H9 (cell line): ENCODE measurements at regions not wholly inside any gene's neighbourhood (a gene's known extent, or its start where the extent isn't known, plus 50 kb on each side); places are given as distances from the start of the nearest gene placed in this dataset.
"Not testable (repeated sequence)": the region's sequence is repeated elsewhere in the genome, so short reads cannot be mapped to it uniquely, and the experiment has no call there.

Experiments used
- DNase-seq: peaks from one replicate; pipeline ENCODE4 v3.0.0-alpha.2; 2017
- H2AFZ ChIP-seq: one replicate; pipeline ENCODE4 v1.6.1; 2013; ENCODE audit warnings: mild to moderate bottlenecking, low read length, control low read depth, moderate library complexity
- H2AK5ac ChIP-seq: 2 replicates; pipeline ENCODE4 v1.6.1; 2013; ENCODE audit warnings: low read length, control low read depth, mixed read lengths; ENCODE audit not compliant: insufficient read length
- H2BK120ac ChIP-seq: one replicate; pipeline ENCODE4 v1.6.1; 2013; ENCODE audit warnings: low read depth, mild to moderate bottlenecking, low read length, control low read depth, inconsistent platforms; ENCODE audit not compliant: poor library complexity, severe bottlenecking
- H2BK12ac ChIP-seq: 2 replicates; pipeline ENCODE4 v1.6.1; 2013; ENCODE audit warnings: low read length, control low read depth, mixed read lengths, low read depth; ENCODE audit not compliant: insufficient read length
- H2BK15ac ChIP-seq: 2 replicates; pipeline ENCODE4 v1.6.1; 2013; ENCODE audit warnings: low read depth, low read length, control low read depth
- H2BK20ac ChIP-seq: one replicate; pipeline ENCODE4 v1.6.1; 2013; ENCODE audit warnings: low read depth, mild to moderate bottlenecking, low read length, control low read depth, inconsistent platforms; ENCODE audit not compliant: poor library complexity, severe bottlenecking
- H2BK5ac ChIP-seq: 2 replicates; pipeline ENCODE4 v1.6.1; 2013; ENCODE audit warnings: low read length, control low read depth, mixed read lengths; ENCODE audit not compliant: insufficient read length
- H3K14ac ChIP-seq: 2 replicates; pipeline ENCODE4 v1.6.1; 2013; ENCODE audit warnings: low read length, control low read depth; ENCODE audit not compliant: insufficient read depth
- H3K18ac ChIP-seq: 2 replicates; pipeline ENCODE4 v1.6.1; 2013; ENCODE audit warnings: low read depth, mild to moderate bottlenecking, mixed read lengths, low read length, control low read depth; ENCODE audit not compliant: insufficient read length
- H3K23ac ChIP-seq: 2 replicates; pipeline ENCODE4 v1.6.1; 2013; ENCODE audit warnings: low read length, control low read depth, mixed read lengths, low read depth; ENCODE audit not compliant: insufficient read length
- H3K23me2 ChIP-seq: 2 replicates; pipeline ENCODE4 v1.6.1; 2013; ENCODE audit warnings: low read depth, mild to moderate bottlenecking, mixed read lengths, low read length, control low read depth; ENCODE audit not compliant: insufficient read length, poor library complexity, severe bottlenecking
- H3K27ac ChIP-seq: 2 replicates; pipeline ENCODE4 v1.5.1; 2013; ENCODE audit warnings: low read length, control low read depth, mixed read lengths, low read depth; ENCODE audit not compliant: insufficient read length
- H3K27me3 ChIP-seq: 2 replicates; pipeline ENCODE4 v1.6.1; 2013; ENCODE audit warnings: low read length, control low read depth, inconsistent platforms; ENCODE audit not compliant: insufficient read depth
- H3K4ac ChIP-seq: 2 replicates; pipeline ENCODE4 v1.6.1; 2013; ENCODE audit warnings: low read depth, mild to moderate bottlenecking, control low read depth, inconsistent platforms, low read length, moderate library complexity
- H3K4me1 ChIP-seq: 2 replicates; pipeline ENCODE4 v1.6.1; 2013; ENCODE audit warnings: low read length, control low read depth, inconsistent platforms; ENCODE audit not compliant: insufficient read depth
- H3K4me2 ChIP-seq: 2 replicates; pipeline ENCODE4 v1.6.1; 2013; ENCODE audit warnings: low read length, control low read depth, mixed read lengths; ENCODE audit not compliant: insufficient read length, insufficient read depth
- H3K56ac ChIP-seq: 2 replicates; pipeline ENCODE4 v1.6.1; 2013; ENCODE audit warnings: low read depth, mild to moderate bottlenecking, mixed read lengths, low read length, control low read depth; ENCODE audit not compliant: insufficient read length
- H3K79me1 ChIP-seq: 2 replicates; pipeline ENCODE4 v1.6.1; 2013; ENCODE audit warnings: low read depth, mild to moderate bottlenecking, moderate library complexity, low read length, control low read depth, inconsistent platforms; ENCODE audit not compliant: insufficient read depth, poor library complexity, severe bottlenecking
- H3K79me2 ChIP-seq: 2 replicates; pipeline ENCODE4 v1.6.1; 2013; ENCODE audit warnings: low read length, control low read depth, inconsistent platforms; ENCODE audit not compliant: insufficient read depth
- H3K9ac ChIP-seq: 2 replicates; pipeline ENCODE4 v1.6.1; 2013; ENCODE audit warnings: low read length, control low read depth, mixed read lengths; ENCODE audit not compliant: insufficient read length; ENCODE audit errors: extremely low read depth
- H3K9me3 ChIP-seq: one replicate; pipeline ENCODE4 v1.6.1; 2013; ENCODE audit warnings: low read depth, low read length, inconsistent platforms; ENCODE audit not compliant: control insufficient read depth
- H3T11ph ChIP-seq: one replicate; pipeline ENCODE4 v1.6.1; 2013; ENCODE audit warnings: mild to moderate bottlenecking, low read length, control low read depth, inconsistent platforms
- H4K20me1 ChIP-seq: one replicate; pipeline ENCODE4 v1.6.1; 2013; ENCODE audit not compliant: control insufficient read depth, insufficient read length, insufficient read depth
- H4K5ac ChIP-seq: 2 replicates; pipeline ENCODE4 v1.6.1; 2013; ENCODE audit warnings: low read depth, mild to moderate bottlenecking, mixed read lengths, low read length, control low read depth; ENCODE audit not compliant: insufficient read length
- H4K8ac ChIP-seq: replicated peaks from 2 replicates; pipeline ENCODE4 v1.6.1; 2013; ENCODE audit warnings: low read length, control low read depth, mixed read lengths, low read depth; ENCODE audit not compliant: insufficient read length
- H4K91ac ChIP-seq: 2 replicates; pipeline ENCODE4 v1.6.1; 2013; ENCODE audit warnings: low read depth, mild to moderate bottlenecking, moderate library complexity, mixed read lengths, low read length, control low read depth; ENCODE audit not compliant: insufficient read length
- H3K27ac Mint-ChIP-seq, 3 experiments: 2 replicates in 2 of 3; 3 replicates in 1 of 3; pipeline ENCODE4 v1.8.0; 2020 to 2021; ENCODE audit warnings: mixed read lengths in 3 of 3, mild to moderate bottlenecking in 1 of 3, moderate library complexity in 1 of 3
- H3K27me3 Mint-ChIP-seq: 2 replicates; pipeline ENCODE4 v1.8.0; 2021; ENCODE audit warnings: low read depth, mild to moderate bottlenecking, moderate library complexity, mixed read lengths
- H3K36me3 Mint-ChIP-seq, 3 experiments: 2 replicates in 2 of 3; 3 replicates in 1 of 3; pipeline ENCODE4 v1.8.0; 2020 to 2021; ENCODE audit warnings: low read depth in 3 of 3, mixed read lengths in 3 of 3; ENCODE audit not compliant: insufficient read depth in 1 of 3
- H3K4me1 Mint-ChIP-seq, 2 experiments: 2 replicates each; pipeline ENCODE4 v1.8.0; 2020; ENCODE audit warnings: mixed read lengths in 2 of 2
- H3K4me3 Mint-ChIP-seq, 2 experiments: 2 replicates in 1 of 2; 3 replicates in 1 of 2; pipeline ENCODE4 v1.8.0; 2020 to 2021; ENCODE audit warnings: mild to moderate bottlenecking in 2 of 2, mixed read lengths in 2 of 2, moderate library complexity in 1 of 2
- H3K9me3 Mint-ChIP-seq, 2 experiments: 2 replicates in 1 of 2; 3 replicates in 1 of 2; pipeline ENCODE4 v1.8.0; 2020; ENCODE audit warnings: mild to moderate bottlenecking in 2 of 2, mixed read lengths in 2 of 2, moderate library complexity in 1 of 2
- WGBS: extraction: QIAGEN DNeasy Blood & Tissue Kit; methylation state at CpG from one replicate; pipeline ENCODE4 v1.1.7; 2013; ENCODE audit warnings: missing lambda C conversion rate, low lambda C conversion rate, mixed read lengths; ENCODE audit not compliant: insufficient read length; ENCODE audit errors: extremely low coverage; 5-methylcytosine and 5-hydroxymethylcytosine counted together
- TF ChIP-seq, protein P1 (sequence below): fragments of 200-600 bp; sonication (generic); conservative IDR thresholded peaks from 3 replicates; pipeline ENCODE4 v1.8.0; 2021; ENCODE audit warnings: antibody characterized with exemption, mild to moderate bottlenecking

DNA sequence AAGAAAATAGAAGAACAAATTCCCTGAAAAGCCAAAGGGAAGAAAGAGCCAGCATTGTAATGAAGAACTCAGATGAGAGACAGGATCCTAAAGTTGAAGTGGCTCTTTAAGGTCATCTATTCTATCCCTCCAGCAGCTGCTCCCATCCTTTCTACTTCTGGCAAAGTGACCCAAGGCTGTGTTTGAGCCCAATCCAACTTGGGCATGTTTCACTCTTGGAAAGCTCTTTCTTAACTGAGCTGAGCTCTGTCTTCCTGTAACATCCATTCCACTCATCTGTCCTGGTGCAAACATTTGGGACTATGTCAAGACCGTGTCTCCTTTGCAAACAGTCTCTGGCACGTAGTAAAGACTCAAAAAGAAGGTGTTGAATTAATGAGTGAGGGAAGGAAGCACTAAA, 298.1 kb upstream of the IGF1R start:
- Histone ChIP-seq H2BK5ac (no peak overlapping the region), H3K79me2 (no peaks in the 10 kb centered on the region), H2BK12ac (no peak overlapping the region), H3T11ph (no peak overlapping the region), H3K4me1 (no peaks in the 10 kb centered on the region), H3K18ac (no peak overlapping the region), H3K23ac (no peak overlapping the region), H3K9me3 (no peaks in the 10 kb centered on the region), H3K9ac (no peak overlapping the region), H3K23me2 (no peaks in the 10 kb centered on the region), H4K8ac (no peak overlapping the region), H3K14ac (no peak overlapping the region), H3K56ac (no peak overlapping the region), H3K79me1 (no peaks in the 10 kb centered on the region), H4K20me1 (no peaks in the 10 kb centered on the region), H3K4me2 (no peak overlapping the region), H3K27me3 (no peaks in the 10 kb centered on the region), H2BK120ac (no peak overlapping the region), H2AK5ac (no peak overlapping the region), H4K91ac (no peak overlapping the region), H2AFZ (no peak overlapping the region), H4K5ac (no peak overlapping the region), H2BK20ac (no peak overlapping the region), H3K27ac (no peak overlapping the region), H2BK15ac (no peak overlapping the region), H3K4ac (no peak overlapping the region)
- H3K27me3 Mint-ChIP-seq, result peaks cover 12% of the 10 kb centered on the region
- peaks cover 8% of the 10 kb centered on the region in 2 experiments for H3K4me1 Mint-ChIP-seq
- no peak for DNase-seq
- WGBS, result no CpG with 5 or more reads among the region's 2 CpGs
- H3K4me3 Mint-ChIP-seq, result no peak overlapping the region
- peaks cover 0 to 3% of the 10 kb centered on the region in 2 experiments; a peak in 3 of 5 replicates for H3K9me3 Mint-ChIP-seq
- H3K36me3 Mint-ChIP-seq, result no peaks in the 10 kb centered on the region
- H3K27ac Mint-ChIP-seq, result no peak overlapping the region; a peak in 1 of 7 replicates
- TF ChIP-seq, protein P1, sequence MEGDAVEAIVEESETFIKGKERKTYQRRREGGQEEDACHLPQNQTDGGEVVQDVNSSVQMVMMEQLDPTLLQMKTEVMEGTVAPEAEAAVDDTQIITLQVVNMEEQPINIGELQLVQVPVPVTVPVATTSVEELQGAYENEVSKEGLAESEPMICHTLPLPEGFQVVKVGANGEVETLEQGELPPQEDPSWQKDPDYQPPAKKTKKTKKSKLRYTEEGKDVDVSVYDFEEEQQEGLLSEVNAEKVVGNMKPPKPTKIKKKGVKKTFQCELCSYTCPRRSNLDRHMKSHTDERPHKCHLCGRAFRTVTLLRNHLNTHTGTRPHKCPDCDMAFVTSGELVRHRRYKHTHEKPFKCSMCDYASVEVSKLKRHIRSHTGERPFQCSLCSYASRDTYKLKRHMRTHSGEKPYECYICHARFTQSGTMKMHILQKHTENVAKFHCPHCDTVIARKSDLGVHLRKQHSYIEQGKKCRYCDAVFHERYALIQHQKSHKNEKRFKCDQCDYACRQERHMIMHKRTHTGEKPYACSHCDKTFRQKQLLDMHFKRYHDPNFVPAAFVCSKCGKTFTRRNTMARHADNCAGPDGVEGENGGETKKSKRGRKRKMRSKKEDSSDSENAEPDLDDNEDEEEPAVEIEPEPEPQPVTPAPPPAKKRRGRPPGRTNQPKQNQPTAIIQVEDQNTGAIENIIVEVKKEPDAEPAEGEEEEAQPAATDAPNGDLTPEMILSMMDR, result no peak

- no CpG with 5 or more reads among the region's 5 CpGs for WGBS
- not testable (repeated sequence) for H3K36me3 Mint-ChIP-seq, H3K4me1 Mint-ChIP-seq, H3K79me1 ChIP-seq, H3K18ac ChIP-seq, H2AFZ ChIP-seq, H2BK15ac ChIP-seq, DNase-seq, H4K5ac ChIP-seq, H3K27ac ChIP-seq, H3T11ph ChIP-seq, H3K9ac ChIP-seq, H3K27ac Mint-ChIP-seq, H2BK20ac ChIP-seq, H2BK5ac ChIP-seq, H3K4me1 ChIP-seq, H2AK5ac ChIP-seq, H4K8ac ChIP-seq, H2BK12ac ChIP-seq, H3K4ac ChIP-seq, H3K23me2 ChIP-seq, H3K56ac ChIP-seq, H3K4me3 Mint-ChIP-seq, H2BK120ac ChIP-seq, H3K9me3 Mint-ChIP-seq, H3K27me3 Mint-ChIP-seq, H3K23ac ChIP-seq, H3K14ac ChIP-seq, H3K4me2 ChIP-seq, H4K91ac ChIP-seq, H4K20me1 ChIP-seq, H3K27me3 ChIP-seq, H3K79me2 ChIP-seq, H3K9me3 ChIP-seq
Observed at GRCh38 chr15:98358274-98358673, 290.1 kb upstream of the IGF1R start.
